HCT116 (cell line): ENCODE measurements at regions not wholly inside any gene's neighbourhood (a gene's known extent, or its start where the extent isn't known, plus 50 kb on each side); places are given as distances from the start of the nearest gene placed in this dataset.

Source experiments
- CTCF ChIP-seq, 3 experiments: fragments of 200-600 bp in 1 of 3; sonication (generic) in 1 of 3; IDR thresholded peaks in 2 of 3; conservative IDR thresholded peaks in 1 of 3; 2 replicates each; pipeline ENCODE4 v1.5.1; 2012 to 2017; ENCODE audit warnings: low read depth in 2 of 3, low read length in 2 of 3, antibody characterized with exemption in 1 of 3, borderline replicate concordance in 1 of 3, control low read depth in 1 of 3, mild to moderate bottlenecking in 1 of 3, mixed read lengths in 1 of 3, mixed run types in 1 of 3, moderate library complexity in 1 of 3; ENCODE audit not compliant: insufficient read depth in 1 of 3
- EZH2 ChIP-seq: fragments of 200-600 bp; sonication (generic); IDR thresholded peaks from 2 replicates; pipeline ENCODE4 v1.6.1; 2017; ENCODE audit warnings: antibody characterized with exemption, mixed run types
- EZH2phosphoT487 ChIP-seq: fragments of 200-600 bp; IDR thresholded peaks from 2 replicates; pipeline ENCODE4 v1.6.1; 2018; ENCODE audit warnings: antibody characterized with exemption, borderline replicate concordance
- JUND ChIP-seq: IDR thresholded peaks from 2 replicates; pipeline ENCODE4 v1.6.1; 2012
- POLR2A ChIP-seq: IDR thresholded peaks from 2 replicates; pipeline ENCODE4 v1.7.0; 2011; ENCODE audit warnings: borderline replicate concordance; ENCODE audit not compliant: insufficient read depth, insufficient read length; ENCODE audit errors: extremely low read depth
- RAD21 ChIP-seq: IDR thresholded peaks from 2 replicates; pipeline ENCODE4 v1.6.1; 2012; ENCODE audit warnings: low read depth, mild to moderate bottlenecking
- REST ChIP-seq: IDR thresholded peaks from 2 replicates; pipeline ENCODE4 v1.6.1; 2012; ENCODE audit warnings: low read depth
- TCF7L2 ChIP-seq: IDR thresholded peaks from 2 replicates; pipeline ENCODE4 v1.7.0; 2011; ENCODE audit warnings: borderline replicate concordance, inconsistent platforms; ENCODE audit not compliant: insufficient read depth, insufficient read length; ENCODE audit errors: extremely low read depth
- ZFX ChIP-seq: fragments of 450-650 bp; IDR thresholded peaks from 2 replicates; pipeline ENCODE4 v1.6.1; 2017

- TF ChIP-seq POLR2A (no peak), CTCF (IDR thresholded peaks at IDR 0.05 in 2 of 3, conservative IDR thresholded peaks at IDR 0.05 in 1 of 3; ENCODE audit: borderline replicate concordance in 1 of 3, insufficient read depth in 1 of 3, low read depth in 2 of 3, low read length in 2 of 3) (no peak), EZH2 (no peak), REST (no peak), EZH2phosphoT487 (no peak), JUND (no peak), TCF7L2 (no peak), ZFX (no peak), RAD21 (no peak)
Observed at GRCh38 chr1:2867087-2867425, 65.6 kb upstream of the TTC34 start.
